Hindlimb muscle (tissue), 1 donor: ENCODE measurements at regions not wholly inside any gene's neighbourhood (a gene's known extent, or its start where the extent isn't known, plus 50 kb on each side); places are given as distances from the start of the nearest gene placed in this dataset.
"Not testable (repeated sequence)": the region's sequence is repeated elsewhere in the genome, so short reads cannot be mapped to it uniquely, and the experiment has no call there.

ENCODE experiments used
- DNase-seq: peaks from one replicate; pipeline ENCODE4 v3.0.0-alpha.2; 2013

GRCh38 chr21:38114717-38115333 is 142.0 kb upstream of the KCNJ15 start:
- no peak for DNase-seq

- DNase-seq, result no peak
These were observed 140.9 kb upstream of the KCNJ15 start for GRCh38 chr21:38115870-38116269.

DNA sequence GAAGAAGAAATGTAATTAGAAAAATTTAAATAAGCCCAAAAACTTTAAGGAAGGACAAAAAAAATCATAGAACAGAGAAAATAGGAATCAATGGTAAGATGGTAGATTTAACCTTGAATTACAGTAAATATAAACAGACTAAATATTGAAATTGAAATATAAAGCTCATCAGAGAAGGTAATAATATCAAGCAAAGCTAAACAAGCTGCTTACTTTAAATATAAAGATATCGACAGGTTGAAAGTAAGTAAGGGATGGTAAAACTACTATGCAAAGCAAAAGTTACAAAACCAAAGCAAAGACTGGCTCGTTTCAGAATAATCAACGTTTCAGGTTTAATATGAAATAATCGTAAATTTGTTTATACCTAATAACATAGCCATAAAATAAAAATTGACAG is 137.0 kb upstream of the KCNJ15 start:
- DNase-seq, result no peak

DNA sequence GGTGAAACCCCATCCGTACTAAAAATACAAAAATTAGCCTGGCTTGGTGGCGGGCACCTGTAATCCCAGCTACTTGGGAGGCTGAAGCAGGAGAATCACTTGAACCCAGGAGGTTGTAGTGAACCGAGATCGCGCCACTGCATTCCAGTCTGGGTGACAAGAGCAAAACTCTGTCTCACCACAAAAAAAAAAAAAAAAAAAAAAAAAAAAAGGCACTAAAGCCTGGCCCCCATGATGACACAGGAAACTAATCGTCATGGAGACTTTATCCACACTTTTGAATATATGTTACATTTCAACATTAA is 136.2 kb upstream of the KCNJ15 start:
- DNase-seq, result not testable (repeated sequence)

GRCh38 chr21:38120984-38121855 is 135.6 kb upstream of the KCNJ15 start:
- DNase-seq, result no peak

GRCh38 chr21:38121888-38122720 is 134.7 kb upstream of the KCNJ15 start:
- no peak for DNase-seq

- no peak for DNase-seq
These were observed 133.2 kb upstream of the KCNJ15 start for GRCh38 chr21:38123626-38124025.

DNA sequence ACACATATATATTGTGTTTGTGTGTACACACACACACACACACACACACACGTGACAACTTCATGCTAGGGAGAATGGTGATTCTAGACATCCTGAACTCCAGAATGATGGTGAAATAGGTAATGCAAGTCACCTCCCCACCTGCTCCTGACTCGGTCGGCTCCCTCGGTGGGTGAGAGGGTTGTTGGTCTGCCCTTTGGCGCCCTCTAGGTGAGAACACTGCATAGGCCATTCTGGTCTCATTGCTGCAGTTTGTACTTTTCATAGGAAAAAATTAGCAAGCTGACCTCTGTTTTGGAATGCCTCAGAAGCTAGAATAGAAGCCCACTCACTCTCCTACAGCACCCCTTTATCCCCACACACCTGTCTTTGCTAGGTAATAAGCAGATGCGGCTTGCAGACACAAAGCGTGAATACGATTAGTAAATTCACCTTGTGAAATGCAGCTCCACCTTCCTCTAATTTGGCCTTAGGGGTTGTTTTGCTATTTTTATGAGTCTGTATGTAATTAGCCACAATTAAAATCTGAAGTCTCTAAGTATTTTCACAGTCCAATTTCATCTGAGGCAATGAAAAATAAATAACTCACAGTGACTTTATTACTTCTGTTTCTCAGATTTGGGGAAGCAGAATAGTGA is 130.0 kb upstream of the KCNJ15 start:
- peak; percentile 29 for DNase-seq

- DNase-seq, result no peak
These were observed 127.1 kb upstream of the KCNJ15 start for GRCh38 chr21:38129711-38130110.

DNA sequence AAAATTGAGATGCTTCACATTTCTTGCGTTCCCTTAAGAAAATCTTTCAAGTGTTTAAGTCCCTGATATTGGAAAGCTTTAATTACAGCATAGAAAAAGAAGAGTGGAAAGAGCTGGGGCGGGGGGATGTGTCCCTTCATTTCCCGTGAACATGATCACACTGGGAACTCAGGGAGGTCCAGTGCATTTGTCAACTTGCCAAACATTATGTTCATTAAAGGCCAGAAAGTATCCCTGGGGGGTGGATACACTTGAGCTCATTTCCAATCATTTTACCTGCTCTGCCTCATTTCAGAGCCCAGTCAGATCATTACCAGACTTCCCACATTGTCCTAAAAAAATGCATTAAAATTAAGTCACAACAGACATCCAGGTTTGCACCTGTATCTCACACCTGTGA is 123.6 kb upstream of the KCNJ15 start:
- no peak for DNase-seq

DNA sequence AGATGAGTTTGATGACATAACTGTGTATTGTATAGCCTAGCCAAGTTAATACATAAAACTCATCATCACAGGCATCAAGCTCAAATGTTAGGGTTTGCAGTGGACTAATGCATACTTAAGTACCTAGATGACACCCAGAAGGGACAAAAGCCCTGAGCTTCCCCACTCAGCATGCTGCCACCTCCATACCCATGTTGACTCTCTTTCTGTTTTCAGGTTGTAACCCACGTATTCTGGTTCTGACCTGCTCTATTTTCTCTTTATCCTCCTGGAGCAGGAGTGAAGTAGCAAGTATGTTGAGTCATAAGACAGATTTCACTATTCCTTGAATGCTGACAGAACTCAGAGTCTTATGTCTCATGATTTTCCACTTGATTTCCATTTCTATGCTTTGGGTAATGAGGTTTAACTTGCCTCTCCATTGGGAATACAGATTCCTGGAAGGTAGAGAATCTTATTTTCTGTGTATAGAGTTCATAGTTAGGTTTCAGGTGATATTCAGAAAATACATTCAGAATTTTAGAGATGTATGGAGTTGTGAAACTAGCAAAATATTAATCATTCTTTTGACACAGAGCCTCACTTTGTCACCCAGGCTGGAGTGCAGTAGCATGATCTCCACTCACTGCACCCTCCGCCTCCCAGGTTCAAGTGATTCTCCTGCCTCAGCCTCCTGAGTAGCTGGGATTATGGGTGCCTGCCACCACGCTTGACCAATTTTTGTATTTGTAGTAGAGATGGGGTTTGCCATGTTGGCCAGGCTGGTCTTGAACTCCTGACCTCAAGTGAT is 122.5 kb upstream of the KCNJ15 start:
- no peak for DNase-seq

DNA sequence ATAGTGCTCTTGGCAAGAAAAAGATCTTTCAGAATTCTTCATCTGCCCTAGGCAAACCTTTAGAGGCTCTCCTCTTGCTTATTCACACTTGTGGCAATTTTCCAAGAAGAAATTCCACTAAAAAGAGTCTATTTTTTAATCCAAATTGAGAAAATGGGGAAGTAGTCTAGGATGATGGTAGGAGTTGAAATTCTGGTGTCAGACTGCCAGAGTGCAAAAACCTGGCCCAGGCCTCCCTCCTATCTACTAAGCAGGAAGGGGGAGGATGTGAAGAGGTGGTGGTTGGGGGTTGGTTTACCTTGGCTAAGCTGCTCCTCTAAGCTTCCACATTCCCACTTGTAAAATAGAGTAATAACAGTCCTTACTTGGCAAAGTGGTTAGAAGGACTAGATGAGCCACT is 120.6 kb upstream of the KCNJ15 start:
- DNase-seq, result no peak

- DNase-seq, result no peak
These were observed 117.2 kb upstream of the KCNJ15 start for GRCh38 chr21:38139380-38140168.

- DNase-seq, result no peak
These were observed 116.4 kb upstream of the KCNJ15 start for GRCh38 chr21:38140207-38140903.

GRCh38 chr21:38142224-38142623 is 114.6 kb upstream of the KCNJ15 start:
- no peak for DNase-seq

- no peak for DNase-seq
These were observed 112.6 kb upstream of the KCNJ15 start for GRCh38 chr21:38144193-38144592.

DNA sequence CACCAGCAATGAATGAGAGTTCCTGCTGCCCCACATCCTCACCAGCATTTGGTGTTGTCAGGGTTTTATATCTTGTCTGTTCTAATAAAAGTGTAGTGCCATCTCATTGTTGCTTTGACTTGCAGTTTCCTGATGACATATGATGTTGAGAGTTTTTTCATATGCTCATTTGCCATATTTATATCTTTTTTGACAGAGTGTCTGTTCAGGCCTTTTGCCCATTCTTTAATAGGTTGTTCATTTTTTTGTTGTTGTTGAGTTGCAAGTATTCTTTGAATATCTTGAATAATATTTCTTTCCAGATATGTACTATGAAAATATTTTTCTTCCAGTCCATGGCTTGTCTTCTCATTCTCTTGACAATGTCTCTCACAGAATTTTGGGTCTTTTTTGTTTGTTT is 111.7 kb upstream of the KCNJ15 start:
- no peak for DNase-seq

DNA sequence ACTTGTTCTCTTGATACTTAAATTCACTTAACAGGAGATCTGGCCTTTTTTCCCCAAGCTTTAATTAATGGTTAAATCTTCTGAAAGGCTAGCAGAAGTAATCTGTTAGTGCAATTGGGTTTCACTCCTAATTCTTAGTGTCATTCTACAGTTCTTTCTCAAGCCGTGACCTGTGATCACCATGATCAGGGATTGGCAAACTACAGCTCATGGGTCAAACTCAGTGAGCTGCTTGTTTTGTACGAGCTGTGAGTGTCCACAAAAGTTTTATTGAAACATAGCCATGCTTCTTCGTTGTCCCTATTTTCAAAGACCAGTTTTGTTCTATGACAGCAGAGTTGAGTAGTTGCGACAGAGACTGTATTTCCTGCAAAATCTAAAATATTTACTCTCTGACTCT is 109.4 kb upstream of the KCNJ15 start:
- DNase-seq, result no peak

GRCh38 chr21:38148046-38148445 is 108.7 kb upstream of the KCNJ15 start:
- no peak for DNase-seq

- DNase-seq, result no peak
These were observed 105.7 kb upstream of the KCNJ15 start for GRCh38 chr21:38151021-38151645.
